H9 (cell line): ENCODE measurements at regions not wholly inside any gene's neighbourhood (a gene's known extent, or its start where the extent isn't known, plus 50 kb on each side); places are given as distances from the start of the nearest gene placed in this dataset.

ENCODE experiments used
- DNase-seq: peaks from one replicate; pipeline ENCODE4 v3.0.0-alpha.2; 2017
- H2AFZ ChIP-seq: one replicate; pipeline ENCODE4 v1.6.1; 2013; ENCODE audit warnings: mild to moderate bottlenecking, low read length, control low read depth, moderate library complexity
- H2AK5ac ChIP-seq: 2 replicates; pipeline ENCODE4 v1.6.1; 2013; ENCODE audit warnings: low read length, control low read depth, mixed read lengths; ENCODE audit not compliant: insufficient read length
- H2BK120ac ChIP-seq: one replicate; pipeline ENCODE4 v1.6.1; 2013; ENCODE audit warnings: low read depth, mild to moderate bottlenecking, low read length, control low read depth, inconsistent platforms; ENCODE audit not compliant: poor library complexity, severe bottlenecking
- H2BK12ac ChIP-seq: 2 replicates; pipeline ENCODE4 v1.6.1; 2013; ENCODE audit warnings: low read length, control low read depth, mixed read lengths, low read depth; ENCODE audit not compliant: insufficient read length
- H2BK15ac ChIP-seq: 2 replicates; pipeline ENCODE4 v1.6.1; 2013; ENCODE audit warnings: low read depth, low read length, control low read depth
- H2BK20ac ChIP-seq: one replicate; pipeline ENCODE4 v1.6.1; 2013; ENCODE audit warnings: low read depth, mild to moderate bottlenecking, low read length, control low read depth, inconsistent platforms; ENCODE audit not compliant: poor library complexity, severe bottlenecking
- H2BK5ac ChIP-seq: 2 replicates; pipeline ENCODE4 v1.6.1; 2013; ENCODE audit warnings: low read length, control low read depth, mixed read lengths; ENCODE audit not compliant: insufficient read length
- H3K14ac ChIP-seq: 2 replicates; pipeline ENCODE4 v1.6.1; 2013; ENCODE audit warnings: low read length, control low read depth; ENCODE audit not compliant: insufficient read depth
- H3K18ac ChIP-seq: 2 replicates; pipeline ENCODE4 v1.6.1; 2013; ENCODE audit warnings: low read depth, mild to moderate bottlenecking, mixed read lengths, low read length, control low read depth; ENCODE audit not compliant: insufficient read length
- H3K23ac ChIP-seq: 2 replicates; pipeline ENCODE4 v1.6.1; 2013; ENCODE audit warnings: low read length, control low read depth, mixed read lengths, low read depth; ENCODE audit not compliant: insufficient read length
- H3K23me2 ChIP-seq: 2 replicates; pipeline ENCODE4 v1.6.1; 2013; ENCODE audit warnings: low read depth, mild to moderate bottlenecking, mixed read lengths, low read length, control low read depth; ENCODE audit not compliant: insufficient read length, poor library complexity, severe bottlenecking
- H3K27ac ChIP-seq: 2 replicates; pipeline ENCODE4 v1.5.1; 2013; ENCODE audit warnings: low read length, control low read depth, mixed read lengths, low read depth; ENCODE audit not compliant: insufficient read length
- H3K27me3 ChIP-seq: 2 replicates; pipeline ENCODE4 v1.6.1; 2013; ENCODE audit warnings: low read length, control low read depth, inconsistent platforms; ENCODE audit not compliant: insufficient read depth
- H3K4ac ChIP-seq: 2 replicates; pipeline ENCODE4 v1.6.1; 2013; ENCODE audit warnings: low read depth, mild to moderate bottlenecking, control low read depth, inconsistent platforms, low read length, moderate library complexity
- H3K4me1 ChIP-seq: 2 replicates; pipeline ENCODE4 v1.6.1; 2013; ENCODE audit warnings: low read length, control low read depth, inconsistent platforms; ENCODE audit not compliant: insufficient read depth
- H3K4me2 ChIP-seq: 2 replicates; pipeline ENCODE4 v1.6.1; 2013; ENCODE audit warnings: low read length, control low read depth, mixed read lengths; ENCODE audit not compliant: insufficient read length, insufficient read depth
- H3K56ac ChIP-seq: 2 replicates; pipeline ENCODE4 v1.6.1; 2013; ENCODE audit warnings: low read depth, mild to moderate bottlenecking, mixed read lengths, low read length, control low read depth; ENCODE audit not compliant: insufficient read length
- H3K79me1 ChIP-seq: 2 replicates; pipeline ENCODE4 v1.6.1; 2013; ENCODE audit warnings: low read depth, mild to moderate bottlenecking, moderate library complexity, low read length, control low read depth, inconsistent platforms; ENCODE audit not compliant: insufficient read depth, poor library complexity, severe bottlenecking
- H3K79me2 ChIP-seq: 2 replicates; pipeline ENCODE4 v1.6.1; 2013; ENCODE audit warnings: low read length, control low read depth, inconsistent platforms; ENCODE audit not compliant: insufficient read depth
- H3K9ac ChIP-seq: 2 replicates; pipeline ENCODE4 v1.6.1; 2013; ENCODE audit warnings: low read length, control low read depth, mixed read lengths; ENCODE audit not compliant: insufficient read length; ENCODE audit errors: extremely low read depth
- H3K9me3 ChIP-seq: one replicate; pipeline ENCODE4 v1.6.1; 2013; ENCODE audit warnings: low read depth, low read length, inconsistent platforms; ENCODE audit not compliant: control insufficient read depth
- H3T11ph ChIP-seq: one replicate; pipeline ENCODE4 v1.6.1; 2013; ENCODE audit warnings: mild to moderate bottlenecking, low read length, control low read depth, inconsistent platforms
- H4K20me1 ChIP-seq: one replicate; pipeline ENCODE4 v1.6.1; 2013; ENCODE audit not compliant: control insufficient read depth, insufficient read length, insufficient read depth
- H4K5ac ChIP-seq: 2 replicates; pipeline ENCODE4 v1.6.1; 2013; ENCODE audit warnings: low read depth, mild to moderate bottlenecking, mixed read lengths, low read length, control low read depth; ENCODE audit not compliant: insufficient read length
- H4K8ac ChIP-seq: replicated peaks from 2 replicates; pipeline ENCODE4 v1.6.1; 2013; ENCODE audit warnings: low read length, control low read depth, mixed read lengths, low read depth; ENCODE audit not compliant: insufficient read length
- H4K91ac ChIP-seq: 2 replicates; pipeline ENCODE4 v1.6.1; 2013; ENCODE audit warnings: low read depth, mild to moderate bottlenecking, moderate library complexity, mixed read lengths, low read length, control low read depth; ENCODE audit not compliant: insufficient read length
- H3K27ac Mint-ChIP-seq, 3 experiments: 2 replicates in 2 of 3; 3 replicates in 1 of 3; pipeline ENCODE4 v1.8.0; 2020 to 2021; ENCODE audit warnings: mixed read lengths in 3 of 3, mild to moderate bottlenecking in 1 of 3, moderate library complexity in 1 of 3
- H3K27me3 Mint-ChIP-seq: 2 replicates; pipeline ENCODE4 v1.8.0; 2021; ENCODE audit warnings: low read depth, mild to moderate bottlenecking, moderate library complexity, mixed read lengths
- H3K36me3 Mint-ChIP-seq, 3 experiments: 2 replicates in 2 of 3; 3 replicates in 1 of 3; pipeline ENCODE4 v1.8.0; 2020 to 2021; ENCODE audit warnings: low read depth in 3 of 3, mixed read lengths in 3 of 3; ENCODE audit not compliant: insufficient read depth in 1 of 3
- H3K4me1 Mint-ChIP-seq, 2 experiments: 2 replicates each; pipeline ENCODE4 v1.8.0; 2020; ENCODE audit warnings: mixed read lengths in 2 of 2
- H3K4me3 Mint-ChIP-seq, 2 experiments: 2 replicates in 1 of 2; 3 replicates in 1 of 2; pipeline ENCODE4 v1.8.0; 2020 to 2021; ENCODE audit warnings: mild to moderate bottlenecking in 2 of 2, mixed read lengths in 2 of 2, moderate library complexity in 1 of 2
- H3K9me3 Mint-ChIP-seq, 2 experiments: 2 replicates in 1 of 2; 3 replicates in 1 of 2; pipeline ENCODE4 v1.8.0; 2020; ENCODE audit warnings: mild to moderate bottlenecking in 2 of 2, mixed read lengths in 2 of 2, moderate library complexity in 1 of 2
- CTCF ChIP-seq: fragments of 200-600 bp; sonication (generic); conservative IDR thresholded peaks from 3 replicates; pipeline ENCODE4 v1.8.0; 2021; ENCODE audit warnings: antibody characterized with exemption, mild to moderate bottlenecking
- WGBS: extraction: QIAGEN DNeasy Blood & Tissue Kit; methylation state at CpG from one replicate; pipeline ENCODE4 v1.1.7; 2013; ENCODE audit warnings: missing lambda C conversion rate, low lambda C conversion rate, mixed read lengths; ENCODE audit not compliant: insufficient read length; ENCODE audit errors: extremely low coverage; 5-methylcytosine and 5-hydroxymethylcytosine counted together

- no peak overlapping the region for H2BK12ac ChIP-seq
- Mint-ChIP-seq H3K4me3 (no peak overlapping the region), H3K36me3 (no peaks in the 10 kb centered on the region), H3K4me1 (peaks cover 13 to 23% of the 10 kb centered on the region in 2 experiments), H3K9me3 (no peaks in the 10 kb centered on the region), H3K27me3 (no peaks in the 10 kb centered on the region), H3K27ac (peak overlapping the region in 2 of 3 experiments; percentile 15 to 20; a peak in 1 of 7 replicates)
- no peak overlapping the region for H3K56ac ChIP-seq
- no peak overlapping the region for H3K14ac ChIP-seq
- H4K20me1 ChIP-seq, result no peaks in the 10 kb centered on the region
- H2BK20ac ChIP-seq, result no peak overlapping the region
- no peak overlapping the region for H3K9ac ChIP-seq
- H3K27ac ChIP-seq, result no peak overlapping the region
- no peak overlapping the region for H4K5ac ChIP-seq
- no peak overlapping the region for H2BK5ac ChIP-seq
- no peak overlapping the region for H2BK15ac ChIP-seq
- no CpG with 5 or more reads among the region's 1 CpG for WGBS
- H3K4ac ChIP-seq, result no peak overlapping the region
- DNase-seq, result peak; percentile 27
- no peaks in the 10 kb centered on the region for H3K27me3 ChIP-seq
- H3K79me1 ChIP-seq, result no peaks in the 10 kb centered on the region
- H3K4me1 ChIP-seq, result no peaks in the 10 kb centered on the region; the same call in 1 of the 2 replicates
- no peak overlapping the region for H3K23ac ChIP-seq
- H2BK120ac ChIP-seq, result no peak overlapping the region
- no peak overlapping the region for H3T11ph ChIP-seq
- no peak overlapping the region for H3K4me2 ChIP-seq
- H2AK5ac ChIP-seq, result no peak overlapping the region
- H4K8ac ChIP-seq, result no peak overlapping the region
- H3K23me2 ChIP-seq, result no peaks in the 10 kb centered on the region
- no peaks in the 10 kb centered on the region for H3K9me3 ChIP-seq
- H3K79me2 ChIP-seq, result no peaks in the 10 kb centered on the region
- no peak overlapping the region for H3K18ac ChIP-seq
- H2AFZ ChIP-seq, result no peak overlapping the region
- no peak overlapping the region for H4K91ac ChIP-seq
- TF ChIP-seq CTCF, result no peak
These were observed 212.9 kb upstream of the SLC7A11 start for GRCh38 chr4:138455097-138455496.
